ENCODE measurements at regions not wholly inside any gene's neighbourhood (a gene's known extent, or its start where the extent isn't known, plus 50 kb on each side); places are given as distances from the start of the nearest gene placed in this dataset.

- H3K4me1 ChIP-seq = no peaks in the 10 kb centered on the region
- Mint-ChIP-seq H3K27me3 (ENCODE audit: insufficient read depth, unreplicated experiment) (peaks cover 8% of the 10 kb centered on the region), H3K36me3 (ENCODE audit: insufficient read depth, unreplicated experiment) (no peaks in the 10 kb centered on the region), H3K9me3 (ENCODE audit: unreplicated experiment) (no peaks in the 10 kb centered on the region), H3K4me1 (ENCODE audit: low read depth, unreplicated experiment) (no peaks in the 10 kb centered on the region), H3K27ac (ENCODE audit: unreplicated experiment) (no peak overlapping the region), H3K4me3 (ENCODE audit: unreplicated experiment) (no peak overlapping the region)
- H3K27me3 ChIP-seq (replicated peaks; ENCODE audit: control insufficient read depth, insufficient read depth, low read length) = no peaks in the 10 kb centered on the region
- intact Hi-C loops (cut with micrococcal nuclease; ENCODE audit: unreplicated experiment) = no loop called here
- no peak for TF ChIP-seq CTCF (IDR thresholded peaks at IDR 0.05; ENCODE audit: insufficient read depth in 1 of 2, low read depth in 1 of 2, low read length in 1 of 2, severe bottlenecking in 1 of 2, unreplicated experiment in 1 of 2)
- no TSS peak for BruUV-seq (replicated peaks)
- no peaks in the 10 kb centered on the region for H3K9me3 ChIP-seq
- no peak for DNase-seq
- CTCF ChIA-PET = no interaction called here
- no peak overlapping the region for H3K4me3 ChIP-seq (ENCODE audit: low read depth, low read length)
- POLR2A ChIA-PET = no interaction called here
- no peaks in the 10 kb centered on the region for H3K36me3 ChIP-seq (ENCODE audit: control insufficient read depth, insufficient read depth, low read length)
These were observed 161.7 kb downstream of the TSN start for GRCh38 chr2:121917143-121917542.

- ChIA-PET CTCF (no interaction called here), POLR2A (no interaction called here)
- Mint-ChIP-seq H3K4me3 (ENCODE audit: unreplicated experiment) (no peak overlapping the region), H3K4me1 (ENCODE audit: low read depth, unreplicated experiment) (no peaks in the 10 kb centered on the region), H3K36me3 (ENCODE audit: insufficient read depth, unreplicated experiment) (no peaks in the 10 kb centered on the region), H3K27me3 (ENCODE audit: insufficient read depth, unreplicated experiment) (peaks cover 9% of the 10 kb centered on the region), H3K27ac (ENCODE audit: unreplicated experiment) (no peak overlapping the region), H3K9me3 (ENCODE audit: unreplicated experiment) (peaks cover 6% of the 10 kb centered on the region)
- intact Hi-C loops (cut with micrococcal nuclease; ENCODE audit: unreplicated experiment) = no loop called here
- TF ChIP-seq CTCF (IDR thresholded peaks at IDR 0.05; ENCODE audit: insufficient read depth in 1 of 2, low read depth in 1 of 2, low read length in 1 of 2, severe bottlenecking in 1 of 2, unreplicated experiment in 1 of 2) = no peak
- H3K36me3 ChIP-seq (ENCODE audit: control insufficient read depth, insufficient read depth, low read length) = no peaks in the 10 kb centered on the region
- no peaks in the 10 kb centered on the region for H3K9me3 ChIP-seq
- no peak for DNase-seq
- no TSS peak for BruUV-seq (replicated peaks)
- no peaks in the 10 kb centered on the region for H3K4me1 ChIP-seq
- H3K4me3 ChIP-seq (ENCODE audit: low read depth, low read length) = no peak overlapping the region
- no peaks in the 10 kb centered on the region for H3K27me3 ChIP-seq (replicated peaks; ENCODE audit: control insufficient read depth, insufficient read depth, low read length)
These were observed 162.8 kb downstream of the TSN start for GRCh38 chr2:121918231-121918630.

GRCh38 chr2:121919803-121920202, 164.4 kb downstream of the TSN start:
- TF ChIP-seq CTCF (IDR thresholded peaks at IDR 0.05; ENCODE audit: insufficient read depth in 1 of 2, low read depth in 1 of 2, low read length in 1 of 2, severe bottlenecking in 1 of 2, unreplicated experiment in 1 of 2) = no peak
- ChIA-PET CTCF (no interaction called here), POLR2A (no interaction called here)
- no TSS peak for BruUV-seq (replicated peaks)
- H3K36me3 Mint-ChIP-seq (ENCODE audit: insufficient read depth, unreplicated experiment) = no peaks in the 10 kb centered on the region
- no peaks in the 10 kb centered on the region for H3K36me3 ChIP-seq (ENCODE audit: control insufficient read depth, insufficient read depth, low read length)
- intact Hi-C loops (cut with micrococcal nuclease; ENCODE audit: unreplicated experiment) = no loop called here
- H3K27ac Mint-ChIP-seq (ENCODE audit: unreplicated experiment) = no peak overlapping the region
- peaks cover 4% of the 10 kb centered on the region for H3K27me3 Mint-ChIP-seq (ENCODE audit: insufficient read depth, unreplicated experiment)
- no peaks in the 10 kb centered on the region for H3K9me3 ChIP-seq
- H3K4me3 ChIP-seq (ENCODE audit: low read depth, low read length) = no peak overlapping the region
- H3K27me3 ChIP-seq (replicated peaks; ENCODE audit: control insufficient read depth, insufficient read depth, low read length) = no peaks in the 10 kb centered on the region
- H3K9me3 Mint-ChIP-seq (ENCODE audit: unreplicated experiment) = peaks cover 10% of the 10 kb centered on the region
- no peak for DNase-seq
- no peaks in the 10 kb centered on the region for H3K4me1 ChIP-seq
- no peaks in the 10 kb centered on the region for H3K4me1 Mint-ChIP-seq (ENCODE audit: low read depth, unreplicated experiment)
- no peak overlapping the region for H3K4me3 Mint-ChIP-seq (ENCODE audit: unreplicated experiment)
